IMR-90 (cell line): ENCODE measurements at regions not wholly inside any gene's neighbourhood (a gene's known extent, or its start where the extent isn't known, plus 50 kb on each side); places are given as distances from the start of the nearest gene placed in this dataset.

Experiments used
- ATAC-seq: fragments of 200-7000 bp; cut with Tn5 transposase; 2 replicates; pipeline ENCODE4 v1.9.1; 2020; ENCODE audit warnings: low read depth, mild to moderate bottlenecking, moderate library complexity
- BruUV-seq: library from RNA; stranded (reverse); fragments of 400-500 nt; replicated peaks from 2 replicates; lab custom pipeline; 2021; lab: Mats Ljungman, UMichigan
- CTCF ChIA-PET: fragments of 300-600 bp; formaldehyde crosslinking; extraction: SDS; loops from one replicate; lab custom pipeline; 2021; ENCODE audit warnings: antibody characterized with exemption; lab: Yijun Ruan, JAX
- POLR2A ChIA-PET: fragments of 300-600 bp; sonication (Branson Sonifier 250); formaldehyde crosslinking; loops from one replicate; lab custom pipeline; 2022; ENCODE audit warnings: antibody characterized with exemption; ENCODE audit not compliant: unreplicated experiment; lab: Charles Lee
- DNase-seq: peaks from one replicate; pipeline ENCODE4 v3.0.0; 2013
- H2AFZ ChIP-seq: replicated peaks from 2 replicates; pipeline ENCODE3; 2013; ENCODE audit warnings: low read length, mild to moderate bottlenecking; ENCODE audit not compliant: poor library complexity
- H2AK5ac ChIP-seq: 2 replicates; pipeline ENCODE4 v1.6.1; 2013; ENCODE audit warnings: low read depth, low read length, inconsistent platforms
- H2AK9ac ChIP-seq: replicated peaks from 2 replicates; pipeline ENCODE3; 2013; ENCODE audit warnings: mild to moderate bottlenecking, low read depth, low read length, moderate library complexity; ENCODE audit not compliant: poor library complexity
- H2BK120ac ChIP-seq: 2 replicates; pipeline ENCODE4 v1.6.1; 2013; ENCODE audit warnings: low read depth, low read length, inconsistent platforms
- H2BK15ac ChIP-seq: 3 replicates; pipeline ENCODE4 v1.6.1; 2013; ENCODE audit warnings: low read depth, low read length, inconsistent platforms
- H2BK20ac ChIP-seq: 2 replicates; pipeline ENCODE4 v1.6.1; 2013; ENCODE audit warnings: low read depth, mild to moderate bottlenecking, inconsistent platforms, low read length, moderate library complexity
- H2BK5ac ChIP-seq: 2 replicates; pipeline ENCODE4 v1.6.1; 2013; ENCODE audit warnings: mild to moderate bottlenecking, low read depth, low read length, inconsistent platforms; ENCODE audit not compliant: poor library complexity, severe bottlenecking
- H3K14ac ChIP-seq: replicated peaks from 2 replicates; pipeline ENCODE4 v1.6.1; 2013; ENCODE audit warnings: low read depth, low read length, inconsistent platforms
- H3K18ac ChIP-seq: 2 replicates; pipeline ENCODE4 v1.6.1; 2013; ENCODE audit warnings: low read depth, low read length, control low read depth
- H3K23ac ChIP-seq: 2 replicates; pipeline ENCODE4 v1.6.1; 2013; ENCODE audit warnings: low read depth, low read length, inconsistent platforms
- H3K27ac ChIP-seq: 2 replicates; pipeline ENCODE4 v1.5.1; 2013; ENCODE audit warnings: mild to moderate bottlenecking, control low read depth, low read length; ENCODE audit not compliant: insufficient read depth
- H3K27me3 ChIP-seq: 2 replicates; pipeline ENCODE4 v1.6.1; 2013; ENCODE audit warnings: low read length; ENCODE audit not compliant: control insufficient read depth, insufficient read depth
- H3K36me3 ChIP-seq: 2 replicates; pipeline ENCODE4 v1.6.1; 2013; ENCODE audit warnings: low read length, mixed read lengths; ENCODE audit not compliant: control insufficient read depth, insufficient read depth
- H3K4ac ChIP-seq: 2 replicates; pipeline ENCODE4 v1.6.1; 2013; ENCODE audit warnings: low read depth, low read length, inconsistent platforms
- H3K4me1 ChIP-seq: 2 replicates; pipeline ENCODE4 v1.6.1; 2013; ENCODE audit warnings: low read length, mixed read lengths; ENCODE audit not compliant: control insufficient read depth, insufficient read depth
- H3K4me2 ChIP-seq: 2 replicates; pipeline ENCODE4 v1.6.1; 2013; ENCODE audit warnings: low read depth, mild to moderate bottlenecking, control low read depth, low read length, moderate library complexity
- H3K4me3 ChIP-seq: 2 replicates; pipeline ENCODE4 v1.5.1; 2013; ENCODE audit warnings: low read depth, mild to moderate bottlenecking, control low read depth, low read length, moderate library complexity; ENCODE audit not compliant: insufficient read depth
- H3K56ac ChIP-seq: 2 replicates; pipeline ENCODE4 v1.6.1; 2013; ENCODE audit warnings: low read length, inconsistent platforms; ENCODE audit not compliant: insufficient read depth; ENCODE audit errors: extremely low read depth
- H3K79me1 ChIP-seq, 2 experiments: 2 replicates each; pipeline ENCODE4 v1.6.1; 2013; ENCODE audit warnings: low read length in 2 of 2, inconsistent platforms in 1 of 2, low read depth in 1 of 2
- H3K9ac ChIP-seq: 2 replicates; pipeline ENCODE4 v1.6.1; 2013; ENCODE audit warnings: low read depth, low read length, control low read depth
- H3K9me1 ChIP-seq: 2 replicates; pipeline ENCODE4 v1.6.1; 2013; ENCODE audit warnings: low read length, inconsistent platforms; ENCODE audit not compliant: insufficient read depth
- H3K9me3 ChIP-seq: 2 replicates; pipeline ENCODE4 v1.6.1; 2013; ENCODE audit warnings: low read length; ENCODE audit not compliant: control insufficient read depth, insufficient read depth
- H4K20me1 ChIP-seq: 2 replicates; pipeline ENCODE4 v1.6.1; 2013; ENCODE audit warnings: low read length, inconsistent platforms; ENCODE audit not compliant: insufficient read depth
- H4K5ac ChIP-seq: 2 replicates; pipeline ENCODE4 v1.6.1; 2013; ENCODE audit warnings: mild to moderate bottlenecking, low read depth, low read length, control low read depth
- H4K8ac ChIP-seq, 2 experiments: 2 replicates each; pipeline ENCODE4 v1.6.1; 2013; ENCODE audit warnings: low read depth in 2 of 2, low read length in 2 of 2, control low read depth in 1 of 2, inconsistent platforms in 1 of 2
- H4K91ac ChIP-seq: 2 replicates; pipeline ENCODE4 v1.6.1; 2013; ENCODE audit warnings: low read depth, low read length, inconsistent platforms; ENCODE audit not compliant: insufficient read depth
- FOS ChIP-seq: fragments of 150-350 bp; IDR thresholded peaks from 2 replicates; pipeline ENCODE4 v1.6.1; 2016; ENCODE audit warnings: low read depth, low read length
- MAFK ChIP-seq: IDR thresholded peaks from 2 replicates; pipeline ENCODE4 v1.6.1; 2012; ENCODE audit warnings: low read depth, low read length, improper control_type of control experiment
- MAZ ChIP-seq: IDR thresholded peaks from 2 replicates; pipeline ENCODE4 v1.6.1; 2012; ENCODE audit warnings: low read depth, mild to moderate bottlenecking, low read length, improper control_type of control experiment, moderate library complexity, borderline replicate concordance
- NFE2L2 ChIP-seq: fragments of 150-350 bp; IDR thresholded peaks from 2 replicates; pipeline ENCODE4 v1.6.1; 2016; ENCODE audit warnings: low read depth, mild to moderate bottlenecking, low read length
- WGBS, 2 experiments: methylation state at CpG; one replicate each; pipeline versions ENCODE4 v1.1.5 to v1.1.7; 2013; ENCODE audit warnings: missing lambda C conversion rate in 2 of 2; ENCODE audit not compliant: insufficient read length in 1 of 2; ENCODE audit errors: extremely low coverage in 2 of 2; 5-methylcytosine and 5-hydroxymethylcytosine counted together
- dilution Hi-C: fragments of 300-500 bp; cut with HindIII; formaldehyde crosslinking; loops from one replicate; pipeline ENCODE4 v1.14.3; 2018; ENCODE audit warnings: low sequenced_read_pairs; ENCODE audit not compliant: unreplicated experiment
- in situ Hi-C: fragments of 300-500 bp; cut with MboI; formaldehyde crosslinking; loops from 3 replicates; pipeline ENCODE4 v1.14.3; 2019; ENCODE audit warnings: low sequenced_read_pairs, inconsistent platforms, mixed read lengths
- intact Hi-C: fragments of 100-400 bp; cut with micrococcal nuclease; formaldehyde crosslinking; loops from 2 replicates; pipeline ENCODE4 v1.10.0; 2022

DNA sequence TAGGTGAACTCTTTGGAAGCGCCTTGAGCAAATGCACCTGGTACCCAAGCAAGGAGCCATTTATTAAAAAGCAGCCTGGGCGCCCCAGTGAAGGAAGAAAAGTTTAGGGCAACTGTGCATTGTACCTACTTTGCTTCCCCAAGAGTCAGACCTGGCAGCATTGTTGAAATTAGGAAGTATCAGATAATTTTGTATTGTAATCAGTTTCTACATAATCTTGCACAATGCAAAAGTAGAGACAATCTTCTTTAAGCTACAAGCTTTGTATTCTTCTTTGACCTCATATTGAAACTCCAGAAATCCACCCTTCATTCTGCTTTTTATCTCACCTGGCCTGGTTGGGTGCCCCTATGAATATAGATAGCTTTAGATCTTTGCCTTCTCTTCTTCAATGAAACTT, 490.8 kb downstream of the RASEF start:
- H2BK15ac ChIP-seq: no peak overlapping the region
- no peak overlapping the region for H3K27ac ChIP-seq
- TF ChIP-seq MAZ (no peak), NFE2L2 (no peak), MAFK (no peak), FOS (no peak)
- H3K79me1 ChIP-seq: no peaks in the 10 kb centered on the region
- H3K9me1 ChIP-seq: no peaks in the 10 kb centered on the region
- no peak overlapping the region for H3K18ac ChIP-seq
- H2BK5ac ChIP-seq: no peak overlapping the region
- no peaks in the 10 kb centered on the region for H4K20me1 ChIP-seq
- no peak overlapping the region for H3K56ac ChIP-seq
- H3K4me1 ChIP-seq: no peaks in the 10 kb centered on the region
- no peak overlapping the region for H2AFZ ChIP-seq
- no peaks in the 10 kb centered on the region for H3K27me3 ChIP-seq
- no peak overlapping the region for H2BK20ac ChIP-seq
- POLR2A ChIA-PET: no interaction called here
- no peak overlapping the region for H4K8ac ChIP-seq
- ATAC-seq (no peak), DNase-seq (no peak)
- CTCF ChIA-PET: no interaction called here
- no TSS peak for BruUV-seq
- no peak overlapping the region for H4K91ac ChIP-seq
- intact Hi-C loops (no loop called here), in situ Hi-C loops (no loop called here), dilution Hi-C loops (no loop called here)
- H3K9ac ChIP-seq: no peak overlapping the region
- no peak overlapping the region for H3K14ac ChIP-seq
- WGBS, 2 experiments: no CpG with 5 or more reads among the region's 2 CpGs
- H3K9me3 ChIP-seq: 0 out of 2 replicates have a peak, but pooled peaks cover 1% of the 10 kb centered on the region
- no peak overlapping the region for H4K5ac ChIP-seq
- no peak overlapping the region for H3K4me3 ChIP-seq
- no peak overlapping the region for H2AK5ac ChIP-seq
- H3K36me3 ChIP-seq: no peaks in the 10 kb centered on the region
- no peak overlapping the region for H2AK9ac ChIP-seq
- no peak overlapping the region for H2BK120ac ChIP-seq
- no peak overlapping the region for H3K4me2 ChIP-seq
- H3K23ac ChIP-seq: no peak overlapping the region
- H3K4ac ChIP-seq: no peak overlapping the region
